Neuronal stem cell (in vitro differentiated cells): ENCODE measurements at regions not wholly inside any gene's neighbourhood (a gene's known extent, or its start where the extent isn't known, plus 50 kb on each side); places are given as distances from the start of the nearest gene placed in this dataset.

Experiments used
- DNase-seq: peaks from one replicate; pipeline ENCODE4 v3.0.0-alpha.2; 2013; ENCODE audit warnings: low spot score
- H2AFZ ChIP-seq: one replicate; pipeline ENCODE4 v1.6.1; 2013; ENCODE audit warnings: mild to moderate bottlenecking, low read length, inconsistent platforms
- H2AK5ac ChIP-seq: 2 replicates; pipeline ENCODE4 v1.6.1; 2013; ENCODE audit warnings: low read depth, mild to moderate bottlenecking, inconsistent platforms, low read length, moderate library complexity, mixed read lengths
- H2BK120ac ChIP-seq: 2 replicates; pipeline ENCODE4 v1.6.1; 2013; ENCODE audit warnings: low read depth, mild to moderate bottlenecking, inconsistent platforms, low read length, moderate library complexity, mixed read lengths
- H2BK12ac ChIP-seq: one replicate; pipeline ENCODE4 v1.6.1; 2013; ENCODE audit warnings: low read length, inconsistent platforms
- H2BK15ac ChIP-seq: 2 replicates; pipeline ENCODE4 v1.6.1; 2013; ENCODE audit warnings: mild to moderate bottlenecking, low read length, inconsistent platforms, mixed read lengths
- H2BK5ac ChIP-seq: one replicate; pipeline ENCODE4 v1.6.1; 2013; ENCODE audit warnings: inconsistent platforms, mild to moderate bottlenecking, low read length, moderate library complexity
- H3K14ac ChIP-seq: one replicate; pipeline ENCODE4 v1.6.1; 2013; ENCODE audit warnings: low read length, inconsistent platforms
- H3K18ac ChIP-seq: 2 replicates; pipeline ENCODE4 v1.6.1; 2013; ENCODE audit warnings: low read length, inconsistent platforms
- H3K23ac ChIP-seq: 2 replicates; pipeline ENCODE4 v1.6.1; 2013; ENCODE audit warnings: low read depth, mild to moderate bottlenecking, mixed read lengths, low read length, inconsistent platforms; ENCODE audit not compliant: poor library complexity
- H3K27ac ChIP-seq: replicated peaks from 3 replicates; pipeline ENCODE4 v1.5.1; 2013; ENCODE audit warnings: low read length, inconsistent platforms
- H3K27me3 ChIP-seq, 3 experiments: 2 replicates each; pipeline ENCODE4 v1.6.1; 2013; ENCODE audit warnings: low read length in 3 of 3, mild to moderate bottlenecking in 2 of 3, inconsistent platforms in 1 of 3, low read depth in 1 of 3, mixed read lengths in 1 of 3, moderate library complexity in 1 of 3; ENCODE audit not compliant: control insufficient read depth in 3 of 3, insufficient read depth in 3 of 3
- H3K36me3 ChIP-seq, 2 donors: replicated peaks in 1 of 2; 2 replicates each; pipeline ENCODE4 v1.6.1; 2013; ENCODE audit warnings: low read length in 2 of 2; ENCODE audit not compliant: control insufficient read depth in 2 of 2, insufficient read depth in 2 of 2
- H3K4ac ChIP-seq: 2 replicates; pipeline ENCODE4 v1.6.1; 2013; ENCODE audit warnings: inconsistent platforms, mild to moderate bottlenecking, low read length, moderate library complexity
- H3K4me1 ChIP-seq, 2 donors: 1 replicate in 1 of 2; 2 replicates in 1 of 2; pipeline ENCODE4 v1.6.1; 2013; ENCODE audit warnings: low read length in 2 of 2, low read depth in 1 of 2; ENCODE audit not compliant: control insufficient read depth in 2 of 2, insufficient read depth in 1 of 2
- H3K4me2 ChIP-seq: one replicate; pipeline ENCODE4 v1.6.1; 2013; ENCODE audit warnings: mild to moderate bottlenecking, low read length, inconsistent platforms; ENCODE audit not compliant: insufficient read depth, poor library complexity, severe bottlenecking
- H3K4me3 ChIP-seq, 2 donors: 2 replicates each; pipeline ENCODE4 v1.5.1; 2013; ENCODE audit warnings: low read length in 2 of 2, mild to moderate bottlenecking in 2 of 2, inconsistent platforms in 1 of 2, moderate library complexity in 1 of 2
- H3K79me1 ChIP-seq: one replicate; pipeline ENCODE4 v1.6.1; 2013; ENCODE audit warnings: low read depth, mild to moderate bottlenecking, inconsistent platforms, low read length, moderate library complexity
- H3K9ac ChIP-seq: one replicate; pipeline ENCODE4 v1.6.1; 2013; ENCODE audit warnings: mild to moderate bottlenecking, low read depth, low read length, inconsistent platforms; ENCODE audit not compliant: poor library complexity
- H3K9me3 ChIP-seq, 2 donors: replicated peaks in 1 of 2; 2 replicates each; pipeline versions ENCODE3 to v1.6.1; 2013; ENCODE audit warnings: low read length in 2 of 2, mild to moderate bottlenecking in 2 of 2, inconsistent platforms in 1 of 2, low read depth in 1 of 2, mixed read lengths in 1 of 2, moderate library complexity in 1 of 2; ENCODE audit not compliant: control insufficient read depth in 2 of 2, insufficient read depth in 1 of 2
- H4K8ac ChIP-seq: one replicate; pipeline ENCODE4 v1.6.1; 2013; ENCODE audit warnings: low read depth, mild to moderate bottlenecking, inconsistent platforms, low read length, moderate library complexity
- H4K91ac ChIP-seq: one replicate; pipeline ENCODE4 v1.6.1; 2013; ENCODE audit warnings: low read length, low read depth, mild to moderate bottlenecking, inconsistent platforms; ENCODE audit not compliant: poor library complexity
- WGBS, 2 donors: extraction: QIAGEN DNeasy Blood & Tissue Kit; methylation state at CpG; one replicate each; pipeline ENCODE4 v1.1.7; 2013; ENCODE audit warnings: missing lambda C conversion rate in 2 of 2, mixed read lengths in 1 of 2; ENCODE audit not compliant: insufficient read length in 2 of 2, insufficient replicate concordance in 1 of 2; ENCODE audit errors: extremely low coverage in 2 of 2; 5-methylcytosine and 5-hydroxymethylcytosine counted together

GRCh38 chr1:193846411-193846810, 660.0 kb upstream of the B3GALT2 start:
- Histone ChIP-seq H3K9ac (no peak overlapping the region), H2AFZ (no peak overlapping the region), H3K23ac (no peak overlapping the region), H3K4me3 (no peak overlapping the region), H3K9me3 (no peaks in the 10 kb centered on the region), H3K4me2 (no peak overlapping the region), H2AK5ac (no peak overlapping the region), H2BK120ac (no peak overlapping the region), H3K27me3 (no peaks in the 10 kb centered on the region), H3K4me1 (peaks cover 0 to 4% of the 10 kb centered on the region in 2 donors), H2BK15ac (no peak overlapping the region), H2BK5ac (no peak overlapping the region), H3K18ac (no peak overlapping the region), H3K36me3 (no peaks in the 10 kb centered on the region), H4K8ac (no peak overlapping the region), H4K91ac (no peak overlapping the region), H2BK12ac (no peak overlapping the region), H3K4ac (no peak overlapping the region), H3K79me1 (no peaks in the 10 kb centered on the region), H3K14ac (no peak overlapping the region), H3K27ac (no peak overlapping the region)
- no peak for DNase-seq
- WGBS, 2 donors: no CpG with 5 or more reads among the region's 3 CpGs

- no peak overlapping the region for H2BK12ac ChIP-seq
- no peak overlapping the region for H2AK5ac ChIP-seq
- H3K4me3 ChIP-seq: no peak overlapping the region
- no peak overlapping the region for H2BK15ac ChIP-seq
- H2BK120ac ChIP-seq: no peak overlapping the region
- H3K9me3 ChIP-seq: no peaks in the 10 kb centered on the region
- H3K27me3 ChIP-seq: no peaks in the 10 kb centered on the region
- WGBS, 2 donors: no CpG with 5 or more reads among the region's 2 CpGs
- no peak overlapping the region for H2AFZ ChIP-seq
- DNase-seq: no peak
- no peak overlapping the region for H3K18ac ChIP-seq
- H4K91ac ChIP-seq: no peak overlapping the region
- no peak overlapping the region for H2BK5ac ChIP-seq
- no peaks in the 10 kb centered on the region for H3K79me1 ChIP-seq
- H4K8ac ChIP-seq: no peak overlapping the region
- H3K14ac ChIP-seq: no peak overlapping the region
- no peak overlapping the region for H3K23ac ChIP-seq
- H3K27ac ChIP-seq: no peak overlapping the region
- H3K4ac ChIP-seq: no peak overlapping the region
- no peak overlapping the region for H3K9ac ChIP-seq
- no peak overlapping the region for H3K4me2 ChIP-seq
- no peaks in the 10 kb centered on the region for H3K4me1 ChIP-seq
- no peaks in the 10 kb centered on the region for H3K36me3 ChIP-seq
Measured at GRCh38 chr1:193841857-193842256, 655.4 kb upstream of the B3GALT2 start.

GRCh38 chr1:193831465-193831864, 645.1 kb upstream of the B3GALT2 start:
- DNase-seq: no peak
- H2AFZ ChIP-seq: no peak overlapping the region
- H2BK5ac ChIP-seq: no peak overlapping the region
- no peaks in the 10 kb centered on the region for H3K79me1 ChIP-seq
- no peak overlapping the region for H3K9ac ChIP-seq
- H3K27ac ChIP-seq: no peak overlapping the region
- H2AK5ac ChIP-seq: no peak overlapping the region
- no peak overlapping the region for H3K4me2 ChIP-seq
- H2BK120ac ChIP-seq: no peak overlapping the region
- H4K91ac ChIP-seq: no peak overlapping the region
- no peak overlapping the region for H2BK12ac ChIP-seq
- no peak overlapping the region for H2BK15ac ChIP-seq
- H3K27me3 ChIP-seq: no peaks in the 10 kb centered on the region
- no peak overlapping the region for H3K4me3 ChIP-seq
- peaks cover 0 to 14% of the 10 kb centered on the region in 2 donors for H3K9me3 ChIP-seq
- WGBS, 2 donors: no CpG with 5 or more reads among the region's 1 CpG
- H3K14ac ChIP-seq: no peak overlapping the region
- no peaks in the 10 kb centered on the region for H3K36me3 ChIP-seq
- no peak overlapping the region for H3K23ac ChIP-seq
- no peak overlapping the region for H4K8ac ChIP-seq
- no peaks in the 10 kb centered on the region for H3K4me1 ChIP-seq
- no peak overlapping the region for H3K4ac ChIP-seq
- H3K18ac ChIP-seq: no peak overlapping the region

GRCh38 chr1:193827516-193827915, 641.1 kb upstream of the B3GALT2 start:
- H3K9me3 ChIP-seq: peaks cover 0 to 14% of the 10 kb centered on the region in 2 donors
- WGBS, 2 donors: no CpG with 5 or more reads among the region's 1 CpG
- no peaks in the 10 kb centered on the region for H3K4me1 ChIP-seq
- no peak overlapping the region for H3K27ac ChIP-seq
- no peak overlapping the region for H2BK12ac ChIP-seq
- no peak overlapping the region for H3K23ac ChIP-seq
- no peak overlapping the region for H2AK5ac ChIP-seq
- H3K36me3 ChIP-seq: no peaks in the 10 kb centered on the region
- H4K91ac ChIP-seq: no peak overlapping the region
- H3K18ac ChIP-seq: no peak overlapping the region
- no peak overlapping the region for H2BK120ac ChIP-seq
- H2AFZ ChIP-seq: no peak overlapping the region
- no peak overlapping the region for H3K4me3 ChIP-seq
- H3K4me2 ChIP-seq: no peak overlapping the region
- no peak overlapping the region for H4K8ac ChIP-seq
- no peak overlapping the region for H3K14ac ChIP-seq
- no peak for DNase-seq
- no peak overlapping the region for H3K4ac ChIP-seq
- H3K9ac ChIP-seq: no peak overlapping the region
- H3K27me3 ChIP-seq: no peaks in the 10 kb centered on the region
- no peaks in the 10 kb centered on the region for H3K79me1 ChIP-seq
- H2BK5ac ChIP-seq: no peak overlapping the region
- no peak overlapping the region for H2BK15ac ChIP-seq
